DMS53 treated with DMSO at 0.1 percent for 48 hours (cell line): ENCODE measurements at regions not wholly inside any gene's neighbourhood (a gene's known extent, or its start where the extent isn't known, plus 50 kb on each side); places are given as distances from the start of the nearest gene placed in this dataset.

Source experiments
- DNase-seq: peaks from one replicate; lab custom pipeline; 2025; ENCODE audit not compliant: unreplicated experiment; lab: John Stamatoyannopoulos, UW

DNA sequence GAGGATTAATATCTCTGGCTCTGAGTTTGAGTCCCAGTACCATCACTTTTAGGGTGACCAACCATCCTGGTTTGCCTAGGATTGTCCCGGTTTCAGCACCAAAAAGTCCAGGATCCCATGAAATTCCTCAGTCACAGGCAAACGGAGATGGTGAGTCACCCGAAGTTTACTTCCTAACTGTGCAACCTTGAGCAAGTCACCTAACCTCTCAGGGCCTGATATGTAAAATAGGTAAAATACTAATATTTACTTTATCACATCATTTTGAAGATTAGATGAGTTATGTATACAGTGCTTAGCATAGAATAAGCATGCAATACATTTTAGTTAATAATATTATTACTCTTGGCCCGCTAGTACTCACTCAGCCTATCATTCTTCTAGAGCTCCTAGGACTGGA, 91.1 kb upstream of the KCNMB2 start:
- no peak for DNase-seq

DNA sequence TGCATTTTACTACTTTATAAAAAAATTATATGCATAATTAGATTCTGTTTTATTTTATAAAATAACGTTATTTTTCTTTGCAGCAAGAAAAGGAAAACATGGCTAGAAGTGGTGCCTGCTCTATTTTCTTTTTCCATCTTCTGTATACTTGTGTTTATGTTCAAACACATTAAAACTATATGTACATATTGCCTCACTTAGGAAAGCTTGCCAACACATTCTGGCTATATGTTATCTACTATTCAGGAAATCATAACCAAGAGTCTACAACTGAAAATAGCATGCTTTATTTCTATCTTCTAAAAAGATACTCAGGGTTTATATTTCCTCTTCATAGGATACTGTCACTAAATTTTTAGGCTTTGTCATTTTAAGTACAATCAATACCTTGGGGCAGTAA, 90.2 kb upstream of the KCNMB2 start:
- no peak for DNase-seq

DNA sequence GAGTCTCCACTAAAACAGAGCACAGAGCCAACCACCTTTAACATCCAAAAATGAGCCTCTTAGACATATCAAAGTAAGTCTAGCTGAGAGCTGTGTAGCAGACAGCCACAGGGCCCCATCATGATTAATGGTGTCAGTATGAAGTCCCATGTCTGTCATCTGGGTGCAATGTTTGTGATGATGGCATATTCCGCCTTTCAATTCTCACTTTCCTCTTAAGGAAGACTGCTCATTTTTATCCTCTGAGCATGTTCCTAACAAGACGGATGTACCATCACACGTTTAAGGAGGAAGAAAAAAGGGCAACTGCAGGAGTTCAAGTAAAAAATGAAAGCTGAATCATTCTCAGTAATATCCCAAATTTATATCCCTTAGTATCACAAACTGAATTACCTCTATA, 85.8 kb upstream of the KCNMB2 start:
- no peak for DNase-seq

DNA sequence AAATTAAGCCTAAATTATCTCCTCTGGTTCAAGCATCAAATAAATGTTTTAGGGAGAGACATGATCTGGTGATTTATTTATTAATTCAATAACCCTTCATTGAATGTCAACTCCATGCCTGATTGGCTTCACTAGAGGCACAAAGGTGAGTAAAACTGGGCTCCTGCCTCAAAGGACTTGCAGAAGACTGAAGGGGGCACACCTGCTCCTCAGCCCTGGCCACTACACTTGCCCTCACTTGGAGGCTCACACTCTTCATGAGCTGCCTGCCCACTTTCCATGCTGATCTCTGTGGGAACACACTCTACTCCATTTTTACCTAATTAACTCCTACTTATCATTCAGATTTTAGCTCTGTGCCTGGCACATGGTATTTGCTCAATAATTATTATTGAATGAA, 84.4 kb upstream of the KCNMB2 start:
- DNase-seq = no peak

DNA sequence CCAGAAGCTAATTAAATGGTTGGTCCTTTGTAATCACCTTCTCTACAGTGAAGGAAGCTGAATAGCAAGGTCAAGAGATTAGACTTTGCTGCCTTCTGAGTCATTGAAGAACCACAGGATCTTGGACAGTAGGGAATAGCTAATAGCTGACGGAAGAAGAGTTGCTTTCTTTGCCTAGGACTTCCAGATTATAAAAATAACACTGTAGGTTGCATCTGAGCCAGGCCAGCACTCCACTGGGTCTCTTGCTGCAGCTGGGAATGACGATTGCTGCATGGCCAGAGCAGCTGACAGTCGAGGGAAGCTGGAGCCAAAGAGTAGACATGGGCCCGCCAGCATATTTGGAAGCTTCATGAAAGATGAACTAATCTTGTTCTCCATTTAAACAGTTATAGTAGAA, 81.5 kb upstream of the KCNMB2 start:
- no peak for DNase-seq

DNA sequence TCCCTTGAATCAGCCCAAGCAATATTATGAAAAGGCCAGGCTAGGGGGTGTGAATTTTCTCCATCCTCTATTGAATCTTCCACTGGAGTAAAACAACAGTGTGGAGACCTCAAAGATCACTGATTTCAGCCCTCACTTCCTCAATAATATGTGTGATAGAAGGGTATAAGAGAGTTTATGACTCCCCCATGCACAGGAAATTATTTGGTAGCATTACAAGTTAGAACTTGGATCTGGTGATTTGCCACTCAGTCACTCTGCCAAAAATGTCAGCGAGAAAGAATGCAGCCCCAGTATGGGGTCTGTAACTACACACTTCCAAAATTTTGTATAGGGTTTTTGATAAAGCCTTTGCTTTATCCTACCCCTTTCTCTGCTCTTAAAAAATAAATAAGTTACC, 81.0 kb upstream of the KCNMB2 start:
- no peak for DNase-seq

DNA sequence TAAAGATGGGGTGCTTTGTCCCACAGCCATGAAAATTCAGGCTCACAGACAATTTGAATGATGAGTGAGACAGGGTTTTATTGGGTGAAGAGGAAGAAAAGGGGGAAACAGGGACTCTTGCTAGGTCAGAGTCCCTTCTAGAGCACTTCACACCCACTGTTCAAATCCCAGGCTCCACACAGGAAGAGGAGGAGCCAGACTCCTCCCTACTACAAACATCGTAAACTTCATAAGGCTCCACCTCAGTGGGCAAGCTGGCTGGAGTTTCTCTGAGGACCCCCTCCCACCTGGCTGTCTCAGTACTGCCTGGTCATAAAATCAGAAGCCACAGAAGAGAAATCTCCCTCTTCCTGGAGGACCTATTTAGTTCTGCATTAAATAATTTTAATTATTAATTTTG, 80.3 kb upstream of the KCNMB2 start:
- DNase-seq = no peak

DNA sequence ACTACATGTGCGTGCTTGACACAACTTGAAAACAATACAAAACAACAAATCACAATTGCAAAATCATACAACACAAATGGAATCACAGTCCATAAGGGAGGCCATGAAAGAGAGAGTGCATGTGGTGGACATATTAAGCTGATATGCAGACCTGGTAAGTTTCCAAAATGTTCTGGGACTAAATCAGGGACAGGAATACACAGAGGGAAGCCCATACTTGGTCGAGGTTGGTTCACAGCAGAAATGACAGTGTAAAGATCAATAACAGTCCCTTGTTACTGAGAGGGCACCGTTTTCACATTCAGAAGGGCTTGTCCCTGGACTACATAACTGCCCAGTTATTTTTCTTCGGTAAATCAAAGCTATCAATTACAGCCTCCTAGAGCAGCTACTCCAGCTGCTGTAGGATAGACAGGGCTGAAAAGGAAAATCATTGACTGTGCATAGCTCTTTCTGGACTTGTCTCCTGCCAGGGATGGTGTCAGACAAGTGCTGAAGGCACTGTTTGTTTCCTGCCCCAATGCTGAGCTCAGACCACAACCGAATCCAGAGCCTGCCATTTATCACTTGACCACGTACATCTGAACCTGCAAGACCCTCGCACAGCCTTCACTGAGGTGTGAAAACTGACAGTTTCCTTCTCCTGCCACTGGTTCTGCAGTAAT, 79.5 kb upstream of the KCNMB2 start:
- DNase-seq = no peak

DNA sequence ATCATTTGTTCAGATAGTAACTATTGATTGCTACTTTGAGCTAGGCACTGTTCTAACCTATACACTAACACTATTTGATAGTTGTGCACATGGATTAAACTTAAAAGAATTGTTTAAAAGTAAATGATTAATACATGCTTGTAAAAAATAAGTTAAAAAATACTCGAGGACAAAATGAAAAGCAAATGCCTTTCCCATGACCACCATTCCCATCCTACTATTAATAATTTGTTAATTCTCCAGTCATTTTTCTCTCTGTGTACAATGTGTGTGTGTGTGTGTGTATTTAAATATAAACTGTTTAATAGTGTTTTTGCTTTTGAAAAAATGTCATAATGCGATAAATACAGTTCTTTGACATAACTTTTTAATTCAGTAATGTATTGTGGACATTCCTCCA, 78.7 kb upstream of the KCNMB2 start:
- no peak for DNase-seq

DNA sequence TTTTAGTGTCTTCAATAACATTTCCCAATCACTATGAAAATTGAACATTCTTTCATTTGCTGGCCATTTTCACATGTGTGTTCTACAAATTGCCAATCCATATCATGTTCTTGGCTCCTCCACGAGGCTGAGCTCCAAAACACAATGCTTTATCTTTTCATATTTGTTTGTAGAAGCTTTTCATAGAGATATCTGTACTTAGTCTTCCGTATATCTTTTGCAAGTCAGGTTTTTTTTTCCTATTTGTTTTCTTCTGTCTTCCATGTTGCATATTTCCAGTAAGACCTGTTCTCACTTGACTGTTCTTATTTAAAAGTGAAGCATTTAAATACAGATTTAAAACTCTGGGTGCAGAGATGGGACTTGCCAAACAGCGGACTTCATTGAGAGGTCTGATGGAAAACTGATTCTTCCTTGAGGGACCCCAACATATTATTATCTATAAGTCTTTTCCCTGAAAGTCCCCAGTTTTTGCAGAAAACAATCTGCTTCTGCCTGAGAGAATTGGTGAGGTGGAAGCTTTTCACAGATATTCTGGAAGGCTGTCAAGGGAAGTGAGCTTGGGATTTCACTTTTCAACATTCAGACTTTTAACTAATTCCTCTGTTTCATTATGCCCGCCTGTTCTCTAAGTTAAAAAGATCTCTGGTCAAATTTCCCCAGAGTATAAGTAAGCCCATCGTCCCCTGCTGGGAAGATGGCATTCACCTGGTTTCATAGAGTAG, 77.8 kb upstream of the KCNMB2 start:
- DNase-seq = no peak

DNA sequence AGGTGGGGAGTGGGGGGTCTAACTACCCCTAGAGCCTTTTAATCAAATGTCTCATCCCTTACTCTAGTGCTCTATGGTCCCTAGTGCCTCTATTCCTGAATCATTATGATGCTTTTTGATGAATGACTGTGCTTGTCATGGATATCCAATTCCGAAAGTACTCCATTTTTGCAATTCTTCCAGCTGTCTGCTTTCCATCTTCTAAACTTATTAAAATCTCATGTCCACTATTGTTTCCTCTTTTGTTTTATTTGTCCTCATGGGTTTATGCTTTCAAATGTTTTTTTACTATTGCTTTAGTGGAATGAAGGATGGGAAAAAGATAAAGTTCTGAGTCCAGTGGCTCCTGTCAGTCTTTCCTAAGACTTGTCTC, 77.2 kb upstream of the KCNMB2 start:
- no peak for DNase-seq

DNA sequence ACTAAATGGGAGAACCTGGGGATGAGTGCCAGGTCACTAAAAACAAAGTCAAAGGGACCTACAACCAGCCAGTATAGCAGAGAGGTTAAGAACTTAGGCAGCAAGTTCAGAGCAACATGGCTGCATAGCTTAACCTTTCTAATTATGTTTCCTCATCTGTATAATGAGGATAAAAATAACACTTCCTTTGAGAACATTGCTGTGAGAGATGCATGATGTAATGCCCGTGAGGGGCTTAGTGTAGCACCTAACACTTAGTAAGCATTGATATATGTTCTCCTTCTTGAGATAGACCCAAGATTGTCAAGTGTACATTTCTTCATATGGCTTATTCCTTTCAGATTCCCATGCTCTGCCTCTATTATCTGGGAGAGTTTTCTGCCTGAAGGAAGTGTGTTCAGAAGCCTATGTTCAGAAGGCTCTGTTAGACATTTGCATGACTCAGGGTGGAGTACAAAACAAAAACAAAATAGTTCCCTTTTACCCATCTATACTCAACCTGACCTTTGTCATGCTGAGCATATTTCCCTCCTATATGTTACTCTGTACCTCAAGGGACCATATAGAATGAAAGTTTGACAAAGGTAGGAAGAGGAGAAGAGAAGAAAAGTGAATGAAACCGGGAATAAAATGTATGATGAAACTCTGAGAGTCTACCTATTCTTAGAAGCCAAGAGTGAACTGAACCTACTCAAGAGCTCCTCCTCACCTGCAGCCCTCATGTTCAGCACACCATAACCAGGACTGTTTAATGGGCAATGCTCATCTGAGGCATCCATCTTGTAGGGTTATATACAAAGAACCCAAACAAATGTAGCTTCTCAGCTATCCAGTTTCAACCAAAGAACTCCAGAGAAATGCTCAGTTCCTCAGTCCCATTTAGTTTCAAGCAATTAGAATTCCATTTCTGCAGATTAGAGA, 70.7 kb upstream of the KCNMB2 start:
- no peak for DNase-seq

DNA sequence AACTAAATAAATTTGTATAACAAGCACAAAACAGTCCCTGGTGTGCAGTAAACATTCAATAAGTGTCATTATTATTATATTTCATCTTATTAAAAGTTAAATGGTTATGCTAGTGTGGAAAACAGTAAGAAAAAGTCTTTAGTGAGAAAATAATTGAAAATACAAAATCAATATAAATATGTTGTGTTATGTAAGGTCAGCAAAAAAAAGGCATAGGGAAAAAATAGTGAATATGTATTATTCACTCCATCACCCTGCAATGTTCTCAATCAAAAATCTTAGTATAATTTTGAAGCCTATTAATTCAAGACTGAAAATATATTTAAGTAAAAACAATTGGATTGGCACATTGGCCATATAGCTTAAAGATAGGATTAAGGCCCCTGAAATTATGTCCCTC, 63.3 kb upstream of the KCNMB2 start:
- DNase-seq = no peak

DNA sequence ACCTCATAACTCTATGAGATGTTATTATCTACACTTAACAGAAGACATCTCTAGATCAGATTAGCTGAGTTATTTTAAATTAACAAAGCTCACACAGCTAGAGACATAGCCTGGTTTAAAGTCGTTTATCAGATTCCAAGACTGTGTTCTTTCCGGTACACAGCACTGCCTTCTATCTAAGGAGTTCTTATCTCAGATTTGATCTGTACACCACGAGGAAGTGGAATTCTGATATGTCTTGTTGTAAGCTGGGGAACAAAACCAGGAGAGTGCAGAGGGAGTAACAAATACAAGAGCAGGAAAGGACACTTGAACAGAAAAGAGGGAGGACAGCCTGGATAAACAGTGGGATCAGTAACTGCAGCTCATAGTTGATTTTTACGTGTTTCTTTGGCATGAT, 61.7 kb upstream of the KCNMB2 start:
- DNase-seq = no peak

DNA sequence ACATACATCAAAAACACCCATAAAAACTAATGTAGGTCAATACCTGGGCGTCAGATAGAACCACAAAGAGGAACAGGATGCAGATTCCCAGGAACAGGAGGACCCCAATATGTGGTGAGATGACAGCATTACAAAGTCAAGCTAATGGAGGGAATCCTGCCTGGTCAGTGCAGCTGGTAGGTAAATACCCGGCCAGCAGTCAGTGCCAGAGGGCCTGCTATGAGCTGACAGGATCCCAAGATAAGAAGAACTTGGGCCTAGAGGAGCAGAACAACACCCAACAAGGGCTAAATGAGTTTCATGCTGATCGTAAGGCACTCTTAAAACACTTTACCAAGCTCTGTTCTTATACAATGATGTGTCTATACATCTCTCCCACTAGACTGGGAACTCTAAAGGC, 61.2 kb upstream of the KCNMB2 start:
- no peak for DNase-seq

DNA sequence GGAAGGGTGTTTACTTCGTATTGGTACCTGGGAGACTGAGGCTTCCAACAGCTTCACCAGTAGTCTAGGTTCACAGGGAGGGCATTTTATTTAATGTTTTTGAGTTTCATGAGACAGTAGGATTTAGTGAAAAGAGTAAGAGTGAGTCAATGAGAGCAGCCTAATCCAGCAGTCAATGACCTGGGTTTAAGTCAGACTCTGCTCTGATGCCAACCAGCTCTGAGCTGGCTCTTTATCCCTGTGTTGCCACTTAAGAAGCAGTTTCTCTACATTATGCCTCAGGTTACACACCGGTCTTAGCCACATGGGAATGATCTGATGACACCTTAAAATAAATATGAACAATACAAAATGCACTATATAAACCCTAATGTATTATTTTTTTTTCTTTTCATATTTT, 59.4 kb upstream of the KCNMB2 start:
- no peak for DNase-seq

DNA sequence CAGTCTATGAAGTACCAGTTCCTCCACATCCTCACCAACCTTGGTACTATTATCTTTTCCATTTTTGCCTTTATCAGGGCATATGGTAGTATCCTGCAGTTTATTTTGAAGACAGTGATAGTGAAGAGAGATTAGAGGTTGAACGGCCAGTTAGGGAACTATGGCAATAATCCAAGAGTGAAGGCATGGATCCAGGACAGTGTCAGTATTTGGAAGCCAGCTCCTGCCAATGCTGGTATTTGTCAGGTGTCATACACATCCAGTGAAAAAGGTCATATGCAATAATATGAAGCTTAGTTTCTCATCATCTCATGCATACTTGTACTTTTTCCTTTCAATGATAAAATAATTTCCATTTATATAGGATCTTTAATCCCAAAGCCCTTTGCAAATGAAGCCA, 56.8 kb upstream of the KCNMB2 start:
- no peak for DNase-seq

DNA sequence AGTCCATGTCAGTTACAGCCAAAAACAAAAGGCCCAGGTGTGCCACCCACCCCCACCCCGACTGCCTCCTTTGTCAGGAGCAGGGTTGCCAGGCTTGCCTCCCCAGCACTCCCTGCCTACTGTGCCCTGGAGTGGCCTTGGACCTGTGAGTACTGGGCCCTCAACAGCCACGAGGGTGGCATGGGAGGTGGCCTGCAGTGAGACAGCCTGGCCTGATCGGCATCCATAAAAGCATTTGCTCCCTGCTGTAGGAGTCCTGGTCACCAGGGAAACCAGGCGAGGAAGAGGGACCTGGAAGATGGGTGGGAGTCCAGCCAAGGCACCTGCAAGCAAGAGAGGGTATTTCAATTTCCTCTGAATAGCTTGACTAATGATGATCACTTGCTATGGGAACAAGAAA, 56.4 kb upstream of the KCNMB2 start:
- no peak for DNase-seq

DNA sequence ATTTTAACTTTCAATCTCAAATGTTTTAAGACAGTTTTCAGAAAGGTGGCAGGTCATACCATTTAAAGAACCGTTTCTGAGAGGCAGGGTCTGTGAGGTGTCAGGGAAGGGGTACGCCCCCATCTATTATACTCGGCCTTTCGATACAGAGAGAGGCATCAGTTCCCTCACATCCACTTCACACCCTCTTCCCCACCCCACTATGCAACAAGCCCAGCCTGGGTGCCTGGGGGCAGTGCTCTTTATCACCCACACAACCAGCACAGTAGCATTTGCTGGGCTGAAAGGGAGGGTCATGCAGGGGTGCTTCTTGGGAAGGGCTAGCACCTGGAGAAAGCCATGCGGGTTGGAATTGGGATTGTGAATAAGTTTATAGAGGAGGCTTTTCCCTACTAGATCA, 56.0 kb upstream of the KCNMB2 start:
- DNase-seq = no peak

DNA sequence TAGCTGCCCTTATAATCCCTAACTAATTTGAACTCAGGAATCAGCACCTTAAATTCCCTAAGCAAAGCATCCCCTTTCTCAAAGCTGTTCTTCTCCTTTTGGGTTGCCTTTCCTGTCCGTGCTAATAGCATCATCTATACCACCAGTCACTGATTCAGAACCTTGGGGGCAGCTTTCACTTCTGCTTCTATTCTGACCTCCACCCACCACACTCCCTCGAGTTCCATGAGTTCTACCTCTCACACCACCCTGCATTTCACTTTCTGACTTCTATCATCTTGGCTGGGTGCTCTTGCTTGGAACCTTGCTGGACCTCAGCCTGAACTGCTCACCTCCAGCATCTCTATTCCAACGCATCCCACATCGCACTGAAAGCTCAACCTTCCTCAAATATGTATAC, 55.4 kb upstream of the KCNMB2 start:
- no peak for DNase-seq

DNA sequence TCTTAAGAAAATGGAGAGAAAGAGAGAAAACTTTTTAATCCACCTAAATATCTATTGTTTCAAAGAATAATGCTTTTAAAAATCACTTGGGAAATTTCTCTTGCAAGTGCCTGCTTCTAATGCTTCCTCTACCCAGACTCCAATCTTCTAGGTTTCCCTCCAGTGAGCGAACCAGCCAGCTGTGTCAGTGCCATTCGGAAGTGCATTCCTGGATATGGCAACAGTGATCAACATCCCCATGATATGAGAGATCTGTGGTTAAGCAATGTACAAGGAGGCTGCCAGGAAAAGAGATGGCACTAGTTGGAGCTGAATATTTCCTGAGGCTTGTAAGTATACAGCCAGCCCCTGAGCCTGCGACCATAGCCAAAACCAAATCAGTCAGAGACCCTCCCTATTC, 53.3 kb upstream of the KCNMB2 start:
- no peak for DNase-seq

DNA sequence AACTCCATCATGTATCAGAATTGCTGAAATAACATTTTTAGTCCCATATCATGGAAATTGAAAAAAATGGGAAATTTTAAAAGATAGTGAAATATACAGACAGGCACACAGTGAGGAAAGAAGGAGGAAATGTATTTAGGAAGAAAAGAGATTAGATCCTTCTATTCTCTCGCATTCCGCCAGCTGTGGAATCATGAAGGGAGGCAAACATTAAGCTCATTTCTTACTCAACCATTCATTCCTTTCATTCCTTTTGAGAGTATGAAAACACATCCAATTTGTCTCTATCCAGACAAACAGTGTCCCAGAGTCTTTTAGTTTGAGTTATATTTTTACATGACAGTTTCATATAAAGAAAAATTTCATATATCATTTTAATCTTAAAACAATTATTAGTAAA, 52.5 kb upstream of the KCNMB2 start:
- DNase-seq = no peak
